ENCODE measurements at regions not wholly inside any gene's neighbourhood (a gene's known extent, or its start where the extent isn't known, plus 50 kb on each side); places are given as distances from the start of the nearest gene placed in this dataset.
A peak's percentile ranks its signal among the peaks of the same experiment; 100 is the strongest.

GRCh38 chrX:15911734-15912550 lies 57.3 kb upstream of the AP1S2 start:
- H3K79me2 ChIP-seq (ENCODE audit: low read length) = no peaks in the 10 kb centered on the region
- H3K27ac ChIP-seq (ENCODE audit: low read length) = no peak overlapping the region
- no peaks in the 10 kb centered on the region for H3K9me3 ChIP-seq (ENCODE audit: low read length)
- no peaks in the 10 kb centered on the region for H3K9me2 ChIP-seq (replicated peaks; ENCODE audit: insufficient read depth, low read length)
- H3K36me3 ChIP-seq (ENCODE audit: insufficient read depth, low read length) = no peaks in the 10 kb centered on the region
- H3K9ac ChIP-seq (ENCODE audit: low read length) = no peak overlapping the region
- peaks cover 10% of the 10 kb centered on the region for H3K4me1 ChIP-seq (ENCODE audit: low read length)
- no peaks in the 10 kb centered on the region for H4K20me1 ChIP-seq (ENCODE audit: insufficient read depth, low read depth, low read length)
- no peak overlapping the region for H3K4me3 ChIP-seq (ENCODE audit: low read length)
- H3K4me2 ChIP-seq (ENCODE audit: low read depth, low read length, poor library complexity, severe bottlenecking) = no peak overlapping the region
- H3K27me3 ChIP-seq (ENCODE audit: low read length) = no peaks in the 10 kb centered on the region
- no peak overlapping the region for H2AFZ ChIP-seq (ENCODE audit: low read length)
- peak; percentile 57 for DNase-seq

GRCh38 chrX:15909605-15910004 lies 55.0 kb upstream of the AP1S2 start:
- H3K4me2 ChIP-seq (ENCODE audit: low read depth, low read length, poor library complexity, severe bottlenecking) = no peak overlapping the region
- H3K27me3 ChIP-seq (ENCODE audit: low read length) = no peaks in the 10 kb centered on the region
- no peaks in the 10 kb centered on the region for H3K9me2 ChIP-seq (replicated peaks; ENCODE audit: insufficient read depth, low read length)
- H3K9me3 ChIP-seq (ENCODE audit: low read length) = no peaks in the 10 kb centered on the region
- H3K36me3 ChIP-seq (ENCODE audit: insufficient read depth, low read length) = no peaks in the 10 kb centered on the region
- no peak overlapping the region for H3K27ac ChIP-seq (ENCODE audit: low read length)
- no peak for DNase-seq
- H2AFZ ChIP-seq (ENCODE audit: low read length) = no peak overlapping the region
- peaks cover 19% of the 10 kb centered on the region for H3K4me1 ChIP-seq (ENCODE audit: low read length)
- H3K9ac ChIP-seq (ENCODE audit: low read length) = no peak overlapping the region
- no peaks in the 10 kb centered on the region for H4K20me1 ChIP-seq (ENCODE audit: insufficient read depth, low read depth, low read length)
- no peak overlapping the region for H3K4me3 ChIP-seq (ENCODE audit: low read length)
- H3K79me2 ChIP-seq (ENCODE audit: low read length) = no peaks in the 10 kb centered on the region

- no peak overlapping the region for H3K4me3 ChIP-seq (ENCODE audit: low read length)
- no peak overlapping the region for H3K9ac ChIP-seq (ENCODE audit: low read length)
- no peaks in the 10 kb centered on the region for H3K9me2 ChIP-seq (replicated peaks; ENCODE audit: insufficient read depth, low read length)
- H3K4me2 ChIP-seq (ENCODE audit: low read depth, low read length, poor library complexity, severe bottlenecking) = no peak overlapping the region
- no peak overlapping the region for H2AFZ ChIP-seq (ENCODE audit: low read length)
- no peaks in the 10 kb centered on the region for H4K20me1 ChIP-seq (ENCODE audit: insufficient read depth, low read depth, low read length)
- no peak overlapping the region for H3K27ac ChIP-seq (ENCODE audit: low read length)
- H3K4me1 ChIP-seq (ENCODE audit: low read length) = peaks cover 23% of the 10 kb centered on the region
- no peaks in the 10 kb centered on the region for H3K79me2 ChIP-seq (ENCODE audit: low read length)
- no peaks in the 10 kb centered on the region for H3K27me3 ChIP-seq (ENCODE audit: low read length)
- H3K36me3 ChIP-seq (ENCODE audit: insufficient read depth, low read length) = no peaks in the 10 kb centered on the region
- H3K9me3 ChIP-seq (ENCODE audit: low read length) = no peaks in the 10 kb centered on the region
- no peak for DNase-seq
These were observed 54.1 kb upstream of the AP1S2 start for GRCh38 chrX:15908603-15909290.

- Histone ChIP-seq H2AFZ (ENCODE audit: low read length) (no peak overlapping the region), H4K20me1 (ENCODE audit: insufficient read depth, low read depth, low read length) (no peaks in the 10 kb centered on the region), H3K4me3 (ENCODE audit: low read length) (no peak overlapping the region), H3K9me3 (ENCODE audit: low read length) (no peaks in the 10 kb centered on the region), H3K9ac (ENCODE audit: low read length) (no peak overlapping the region), H3K36me3 (ENCODE audit: insufficient read depth, low read length) (no peaks in the 10 kb centered on the region), H3K4me1 (ENCODE audit: low read length) (peaks cover 25% of the 10 kb centered on the region), H3K27me3 (ENCODE audit: low read length) (no peaks in the 10 kb centered on the region), H3K27ac (ENCODE audit: low read length) (no peak overlapping the region), H3K9me2 (replicated peaks; ENCODE audit: insufficient read depth, low read length) (no peaks in the 10 kb centered on the region), H3K79me2 (ENCODE audit: low read length) (no peaks in the 10 kb centered on the region), H3K4me2 (ENCODE audit: low read depth, low read length, poor library complexity, severe bottlenecking) (no peak overlapping the region)
- no peak for DNase-seq
These were observed 51.7 kb upstream of the AP1S2 start for GRCh38 chrX:15906041-15906943.

Small RNAs in the stretch of these regions (small RNA-seq; reads per million reads assigned to genes)
- 2.8 reads per million, percentile 64 among the genes with 10 or more reads in this experiment for gene RNU5F-7P
